ENCODE measurements at regions not wholly inside any gene's neighbourhood (a gene's known extent, or its start where the extent isn't known, plus 50 kb on each side); places are given as distances from the start of the nearest gene placed in this dataset.
A peak's percentile ranks its signal among the peaks of the same experiment; 100 is the strongest.

DNA sequence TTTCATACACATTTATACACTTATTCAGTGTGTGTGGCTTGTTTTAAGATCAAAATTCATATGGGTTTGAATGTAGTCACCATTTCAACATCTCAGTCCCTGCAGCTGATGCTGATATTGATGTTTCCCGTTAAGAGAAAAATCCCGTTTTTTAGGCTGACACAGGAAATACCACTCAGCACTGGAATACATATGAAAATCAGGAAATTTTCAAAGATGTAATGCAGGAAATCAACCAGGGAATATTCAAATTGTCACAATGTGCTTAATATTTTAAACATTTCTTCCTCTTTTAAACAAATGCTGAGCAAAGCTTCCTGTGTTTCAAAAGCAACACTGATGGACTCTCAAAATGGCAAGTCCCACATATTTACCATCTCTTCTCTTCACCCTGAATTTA, 94.5 kb upstream of the MARCKS start:
- TF ChIP-seq, protein P1, sequence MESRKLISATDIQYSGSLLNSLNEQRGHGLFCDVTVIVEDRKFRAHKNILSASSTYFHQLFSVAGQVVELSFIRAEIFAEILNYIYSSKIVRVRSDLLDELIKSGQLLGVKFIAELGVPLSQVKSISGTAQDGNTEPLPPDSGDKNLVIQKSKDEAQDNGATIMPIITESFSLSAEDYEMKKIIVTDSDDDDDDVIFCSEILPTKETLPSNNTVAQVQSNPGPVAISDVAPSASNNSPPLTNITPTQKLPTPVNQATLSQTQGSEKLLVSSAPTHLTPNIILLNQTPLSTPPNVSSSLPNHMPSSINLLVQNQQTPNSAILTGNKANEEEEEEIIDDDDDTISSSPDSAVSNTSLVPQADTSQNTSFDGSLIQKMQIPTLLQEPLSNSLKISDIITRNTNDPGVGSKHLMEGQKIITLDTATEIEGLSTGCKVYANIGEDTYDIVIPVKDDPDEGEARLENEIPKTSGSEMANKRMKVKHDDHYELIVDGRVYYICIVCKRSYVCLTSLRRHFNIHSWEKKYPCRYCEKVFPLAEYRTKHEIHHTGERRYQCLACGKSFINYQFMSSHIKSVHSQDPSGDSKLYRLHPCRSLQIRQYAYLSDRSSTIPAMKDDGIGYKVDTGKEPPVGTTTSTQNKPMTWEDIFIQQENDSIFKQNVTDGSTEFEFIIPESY (IDR thresholded peaks at IDR 0.05; ENCODE audit: borderline replicate concordance, low read depth): no peak
- TF ChIP-seq FOXJ3 (CRISPR knock-in tag; IDR thresholded peaks at IDR 0.05) (no peak), RFX5 (IDR thresholded peaks at IDR 0.05; ENCODE audit: low read length) (no peak), TCF12 (IDR thresholded peaks at IDR 0.05) (no peak), RAD21 (IDR thresholded peaks at IDR 0.05; ENCODE audit: low read length) (no peak), TAF1 (IDR thresholded peaks at IDR 0.05; ENCODE audit: borderline replicate concordance, low read depth, low read length) (no peak), ELF1 (IDR thresholded peaks at IDR 0.05) (no peak)
- TF ChIP-seq, protein P2, sequence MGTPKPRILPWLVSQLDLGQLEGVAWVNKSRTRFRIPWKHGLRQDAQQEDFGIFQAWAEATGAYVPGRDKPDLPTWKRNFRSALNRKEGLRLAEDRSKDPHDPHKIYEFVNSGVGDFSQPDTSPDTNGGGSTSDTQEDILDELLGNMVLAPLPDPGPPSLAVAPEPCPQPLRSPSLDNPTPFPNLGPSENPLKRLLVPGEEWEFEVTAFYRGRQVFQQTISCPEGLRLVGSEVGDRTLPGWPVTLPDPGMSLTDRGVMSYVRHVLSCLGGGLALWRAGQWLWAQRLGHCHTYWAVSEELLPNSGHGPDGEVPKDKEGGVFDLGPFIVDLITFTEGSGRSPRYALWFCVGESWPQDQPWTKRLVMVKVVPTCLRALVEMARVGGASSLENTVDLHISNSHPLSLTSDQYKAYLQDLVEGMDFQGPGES (IDR thresholded peaks at IDR 0.05; ENCODE audit: low read depth, low read length): no peak
- peak overlapping the region in 1 of 2 experiments; percentile 35; a peak in 1 of 4 replicates for H3K27ac ChIP-seq (ENCODE audit: low read depth in 2 of 2, low read length in 1 of 2)
- peak overlapping the region; percentile 44; the same call in 1 of the 2 replicates for H2AFZ ChIP-seq (ENCODE audit: low read depth)
- ChIA-PET CTCF (no interaction called here), POLR2A (no interaction called here)
- H3K4me1 ChIP-seq (ENCODE audit: control insufficient read depth in 1 of 2, insufficient read depth in 2 of 2, low read depth in 1 of 2, low read length in 1 of 2): peaks cover 0 to 3% of the 10 kb centered on the region in 2 experiments; a peak in 1 of 4 replicates
- H3K36me3 ChIP-seq (replicated peaks in 1 of 2; ENCODE audit: control insufficient read depth in 1 of 2, insufficient read depth in 2 of 2, low read length in 1 of 2): no peaks in the 10 kb centered on the region
- WGBS (ENCODE audit: low lambda C conversion rate): 81% methylated on average over 2 of the region's 2 CpGs
- H3K9me3 ChIP-seq: no peaks in the 10 kb centered on the region
- no peak overlapping the region for H3K9ac ChIP-seq
- no peak overlapping the region for H3K4me2 ChIP-seq
- H3K79me2 ChIP-seq (ENCODE audit: insufficient read depth): no peaks in the 10 kb centered on the region
- no peaks in the 10 kb centered on the region for H4K20me1 ChIP-seq (ENCODE audit: insufficient read depth)
- no peaks in the 10 kb centered on the region for H3K27me3 ChIP-seq (ENCODE audit: insufficient read depth)
- H3K4me3 ChIP-seq (ENCODE audit: low read depth in 2 of 2, low read length in 1 of 2): no peak overlapping the region
- no peaks in the 10 kb centered on the region for H3F3A ChIP-seq (replicated peaks; ENCODE audit: insufficient read depth)
- no peaks in the 10 kb centered on the region for H3K9me2 ChIP-seq
- no peak for DNase-seq

DNA sequence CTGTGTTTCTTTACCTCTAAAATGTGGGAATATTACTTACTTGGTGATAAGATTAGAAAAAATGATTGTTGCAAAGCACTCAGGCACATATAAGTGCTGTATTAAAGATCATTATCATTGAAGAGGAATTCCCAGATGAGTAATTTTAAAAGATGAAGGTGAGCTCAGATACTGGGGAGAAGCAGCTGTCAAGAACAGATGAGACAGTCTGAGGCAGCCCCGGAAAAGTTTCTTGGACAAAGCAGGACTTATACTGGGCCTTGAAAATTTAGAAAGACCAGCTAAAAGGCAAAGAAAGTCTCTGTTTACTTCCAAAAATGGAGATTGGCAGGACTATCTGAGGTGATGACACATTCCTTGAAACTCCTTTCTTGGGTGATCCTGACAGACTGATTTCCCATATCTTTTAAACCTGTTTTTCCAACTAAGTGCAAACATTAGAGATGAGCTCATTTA, 93.8 kb upstream of the MARCKS start:
- peak; percentile 16; the same call in 1 of the 2 replicates for TF ChIP-seq TCF12 (IDR thresholded peaks at IDR 0.05)
- TF ChIP-seq, protein P3, sequence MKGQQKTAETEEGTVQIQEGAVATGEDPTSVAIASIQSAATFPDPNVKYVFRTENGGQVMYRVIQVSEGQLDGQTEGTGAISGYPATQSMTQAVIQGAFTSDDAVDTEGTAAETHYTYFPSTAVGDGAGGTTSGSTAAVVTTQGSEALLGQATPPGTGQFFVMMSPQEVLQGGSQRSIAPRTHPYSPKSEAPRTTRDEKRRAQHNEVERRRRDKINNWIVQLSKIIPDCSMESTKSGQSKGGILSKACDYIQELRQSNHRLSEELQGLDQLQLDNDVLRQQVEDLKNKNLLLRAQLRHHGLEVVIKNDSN (IDR thresholded peaks at IDR 0.05; ENCODE audit: borderline replicate concordance, low read depth): no peak
- TF ChIP-seq, protein P4, sequence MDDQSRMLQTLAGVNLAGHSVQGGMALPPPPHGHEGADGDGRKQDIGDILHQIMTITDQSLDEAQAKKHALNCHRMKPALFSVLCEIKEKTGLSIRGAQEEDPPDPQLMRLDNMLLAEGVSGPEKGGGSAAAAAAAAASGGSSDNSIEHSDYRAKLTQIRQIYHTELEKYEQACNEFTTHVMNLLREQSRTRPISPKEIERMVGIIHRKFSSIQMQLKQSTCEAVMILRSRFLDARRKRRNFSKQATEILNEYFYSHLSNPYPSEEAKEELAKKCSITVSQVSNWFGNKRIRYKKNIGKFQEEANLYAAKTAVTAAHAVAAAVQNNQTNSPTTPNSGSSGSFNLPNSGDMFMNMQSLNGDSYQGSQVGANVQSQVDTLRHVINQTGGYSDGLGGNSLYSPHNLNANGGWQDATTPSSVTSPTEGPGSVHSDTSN (IDR thresholded peaks at IDR 0.05): peak; percentile 38
- no peaks in the 10 kb centered on the region for H3K27me3 ChIP-seq (ENCODE audit: insufficient read depth)
- H3K9me3 ChIP-seq: no peaks in the 10 kb centered on the region
- no peaks in the 10 kb centered on the region for H3K79me2 ChIP-seq (ENCODE audit: insufficient read depth)
- DNase-seq: no peak
- ChIA-PET POLR2A (no interaction called here), CTCF (no interaction called here)
- no peak overlapping the region for H3K4me2 ChIP-seq
- H3K9me2 ChIP-seq: no peaks in the 10 kb centered on the region
- no peaks in the 10 kb centered on the region for H4K20me1 ChIP-seq (ENCODE audit: insufficient read depth)
- WGBS (ENCODE audit: low lambda C conversion rate): 92% methylated on average over 1 of the region's 1 CpG
- H2AFZ ChIP-seq (ENCODE audit: low read depth): peak overlapping the region; percentile 44; the same call in 1 of the 2 replicates
- no peaks in the 10 kb centered on the region for H3K36me3 ChIP-seq (replicated peaks in 1 of 2; ENCODE audit: control insufficient read depth in 1 of 2, insufficient read depth in 2 of 2, low read length in 1 of 2)
- peaks cover 0 to 3% of the 10 kb centered on the region in 2 experiments; a peak in 1 of 4 replicates for H3K4me1 ChIP-seq (ENCODE audit: control insufficient read depth in 1 of 2, insufficient read depth in 2 of 2, low read depth in 1 of 2, low read length in 1 of 2)
- no peak overlapping the region for H3K4me3 ChIP-seq (ENCODE audit: low read depth in 2 of 2, low read length in 1 of 2)
- peak overlapping the region in 1 of 2 experiments; percentile 35; a peak in 2 of 4 replicates for H3K27ac ChIP-seq (ENCODE audit: low read depth in 2 of 2, low read length in 1 of 2)
- H3K9ac ChIP-seq: no peak overlapping the region
- no peaks in the 10 kb centered on the region for H3F3A ChIP-seq (replicated peaks; ENCODE audit: insufficient read depth)

Data from SK-N-SH (cell line).